Cardiac fibroblast (primary cell): ENCODE measurements at regions not wholly inside any gene's neighbourhood (a gene's known extent, or its start where the extent isn't known, plus 50 kb on each side); places are given as distances from the start of the nearest gene placed in this dataset.

ENCODE experiments used
- DNase-seq, 2 donors: peaks; one replicate each; pipeline versions ENCODE4 v3.0.0 to v3.0.0-alpha.2; 2010; ENCODE audit warnings: low read depth in 2 of 2
- H3K4me3 ChIP-seq, 2 donors: replicated peaks in 1 of 2; 1 replicate in 1 of 2; 2 replicates in 1 of 2; pipeline ENCODE4 v1.5.1; 2011; ENCODE audit warnings: low read depth in 2 of 2, low read length in 2 of 2, mild to moderate bottlenecking in 2 of 2, moderate library complexity in 1 of 2
- TF ChIP-seq, protein P1 (sequence below): IDR thresholded peaks from one replicate; pipeline ENCODE4 v1.5.1; 2011; ENCODE audit warnings: low read depth, mild to moderate bottlenecking, low read length, inconsistent platforms

DNA sequence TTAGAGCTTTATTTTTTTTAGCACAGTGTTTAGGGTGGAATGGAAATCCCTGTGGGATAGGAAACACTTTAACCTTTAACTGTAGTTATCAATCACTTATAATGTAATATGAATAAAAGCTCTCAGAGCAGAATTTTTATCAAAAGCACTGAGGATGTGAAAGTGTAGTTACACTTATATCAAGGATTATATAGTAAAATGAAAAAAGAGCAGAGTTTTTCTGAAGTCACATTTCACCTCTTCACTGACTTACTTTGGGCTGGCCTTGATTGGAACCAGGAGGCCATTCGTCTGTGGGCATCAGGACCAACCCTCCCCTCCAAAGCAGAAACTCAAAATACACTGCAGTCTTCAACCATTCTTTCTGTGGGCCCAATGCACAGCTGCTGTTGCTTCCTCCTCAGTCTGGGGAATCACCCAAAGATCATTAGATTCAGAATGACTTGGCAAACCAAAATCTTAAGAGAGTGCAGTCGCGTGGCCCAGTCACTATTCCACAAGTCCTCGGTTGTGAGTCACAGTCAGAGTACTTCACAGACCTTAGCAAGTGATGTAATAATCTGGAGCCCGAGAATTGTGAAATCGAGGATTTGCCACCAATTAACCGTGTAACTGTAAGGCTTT lies 132.6 kb upstream of the COL8A1 start:
- DNase-seq = peak; percentile 89 to 100
- TF ChIP-seq, protein P1, sequence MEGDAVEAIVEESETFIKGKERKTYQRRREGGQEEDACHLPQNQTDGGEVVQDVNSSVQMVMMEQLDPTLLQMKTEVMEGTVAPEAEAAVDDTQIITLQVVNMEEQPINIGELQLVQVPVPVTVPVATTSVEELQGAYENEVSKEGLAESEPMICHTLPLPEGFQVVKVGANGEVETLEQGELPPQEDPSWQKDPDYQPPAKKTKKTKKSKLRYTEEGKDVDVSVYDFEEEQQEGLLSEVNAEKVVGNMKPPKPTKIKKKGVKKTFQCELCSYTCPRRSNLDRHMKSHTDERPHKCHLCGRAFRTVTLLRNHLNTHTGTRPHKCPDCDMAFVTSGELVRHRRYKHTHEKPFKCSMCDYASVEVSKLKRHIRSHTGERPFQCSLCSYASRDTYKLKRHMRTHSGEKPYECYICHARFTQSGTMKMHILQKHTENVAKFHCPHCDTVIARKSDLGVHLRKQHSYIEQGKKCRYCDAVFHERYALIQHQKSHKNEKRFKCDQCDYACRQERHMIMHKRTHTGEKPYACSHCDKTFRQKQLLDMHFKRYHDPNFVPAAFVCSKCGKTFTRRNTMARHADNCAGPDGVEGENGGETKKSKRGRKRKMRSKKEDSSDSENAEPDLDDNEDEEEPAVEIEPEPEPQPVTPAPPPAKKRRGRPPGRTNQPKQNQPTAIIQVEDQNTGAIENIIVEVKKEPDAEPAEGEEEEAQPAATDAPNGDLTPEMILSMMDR = no peak
- H3K4me3 ChIP-seq = no peak overlapping the region

DNA sequence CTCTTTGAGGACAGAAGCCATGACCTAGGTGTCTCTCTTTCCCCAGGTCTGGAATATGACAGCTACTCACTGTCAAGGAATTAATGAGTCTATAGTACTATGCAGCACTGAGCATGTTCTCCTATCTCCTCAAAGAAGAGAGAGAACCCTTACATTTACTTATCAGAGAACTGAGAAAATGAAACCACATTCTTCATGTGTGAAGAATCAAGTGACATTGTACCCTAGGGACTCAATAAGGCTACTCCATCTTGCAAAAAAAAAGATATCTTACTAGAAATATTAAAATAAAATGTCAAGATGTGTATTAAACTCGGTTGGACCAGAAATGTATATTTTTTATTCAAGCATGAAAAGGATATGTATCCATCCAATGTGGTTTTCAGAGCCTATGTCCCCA lies 133.2 kb upstream of the COL8A1 start:
- TF ChIP-seq, protein P1 = no peak
- H3K4me3 ChIP-seq = no peak overlapping the region
- peak in 1 of 2 donors; percentile 63 for DNase-seq

- peak in 1 of 2 donors; percentile 92 for DNase-seq
- no peak overlapping the region for H3K4me3 ChIP-seq
- TF ChIP-seq, protein P1 = no peak
These were observed 134.1 kb upstream of the COL8A1 start for GRCh38 chr3:99504258-99504657.

- H3K4me3 ChIP-seq = no peak overlapping the region
- TF ChIP-seq, protein P1 = no peak
- peak; percentile 52 to 57 for DNase-seq
These were observed 135.0 kb upstream of the COL8A1 start for GRCh38 chr3:99503350-99503749.

DNA sequence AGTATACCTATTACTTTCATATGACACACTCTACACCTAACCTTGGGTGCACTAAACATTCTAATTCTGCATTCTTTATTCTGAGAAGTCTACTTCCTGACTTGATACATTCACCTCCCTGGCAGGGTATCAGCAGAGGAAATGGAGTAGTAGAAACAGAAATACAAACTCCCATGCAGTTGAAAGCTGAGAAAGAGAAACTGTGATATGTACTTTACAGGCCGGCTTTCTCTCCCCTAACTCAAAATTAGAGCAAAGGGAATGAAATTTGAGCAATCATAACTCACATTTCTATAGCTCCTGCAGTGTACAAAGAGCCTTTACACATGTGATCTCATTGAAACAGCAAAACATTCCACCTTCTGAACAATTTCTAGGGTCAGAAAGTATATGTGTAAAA lies 135.5 kb upstream of the COL8A1 start:
- H3K4me3 ChIP-seq = no peak overlapping the region
- peak; percentile 40 to 53 for DNase-seq
- TF ChIP-seq, protein P1 = no peak

DNA sequence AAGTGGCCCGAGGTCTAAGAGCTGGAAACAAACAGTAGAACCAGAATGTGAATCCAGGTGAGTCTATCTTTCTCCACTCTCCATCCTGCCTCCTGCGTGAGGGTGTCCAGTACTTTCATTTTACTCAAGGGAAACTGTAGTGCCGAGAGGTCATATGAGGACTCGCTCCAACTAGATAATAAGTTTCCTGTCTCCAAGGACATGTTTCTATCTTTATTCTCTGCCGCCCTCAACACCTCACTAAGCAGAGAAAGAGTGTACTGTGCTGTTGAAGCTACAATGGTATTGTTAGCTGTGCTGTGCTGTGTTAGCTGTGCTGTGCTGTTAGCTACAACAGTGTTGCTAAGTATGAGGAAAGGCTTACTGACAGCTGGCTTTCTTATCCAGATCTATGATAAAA lies 137.9 kb upstream of the COL8A1 start:
- peak in 1 of 2 donors; percentile 39 for DNase-seq
- no peak overlapping the region for H3K4me3 ChIP-seq
- TF ChIP-seq, protein P1 = no peak
